GM12801 (cell line): ENCODE measurements at regions not wholly inside any gene's neighbourhood (a gene's known extent, or its start where the extent isn't known, plus 50 kb on each side); places are given as distances from the start of the nearest gene placed in this dataset.

Experiments
- CTCF ChIP-seq: IDR thresholded peaks from one replicate; pipeline ENCODE4 v1.5.1; 2011; ENCODE audit warnings: control low read depth; ENCODE audit not compliant: insufficient read length; ENCODE audit errors: extremely low read depth

- TF ChIP-seq CTCF = no peak
Observed at GRCh38 chr6:87879132-87879861, 168.3 kb upstream of the SPACA1 start.

- TF ChIP-seq CTCF = no peak
Observed at GRCh38 chr6:87875781-87876180, 171.9 kb upstream of the SPACA1 start.

- TF ChIP-seq CTCF = no peak
Observed at GRCh38 chr6:87873556-87873955, 171.5 kb upstream of the AKIRIN2 start.

- no peak for TF ChIP-seq CTCF
Observed at GRCh38 chr6:87870556-87870955, 168.5 kb upstream of the AKIRIN2 start.

- no peak for TF ChIP-seq CTCF
Observed at GRCh38 chr6:87869064-87869905, 167.3 kb upstream of the AKIRIN2 start.

- no peak for TF ChIP-seq CTCF
Observed at GRCh38 chr6:87860902-87861301, 158.9 kb upstream of the AKIRIN2 start.

- no peak for TF ChIP-seq CTCF
Observed at GRCh38 chr6:87858440-87858839, 156.4 kb upstream of the AKIRIN2 start.
